GM20000 (cell line): ENCODE measurements at regions not wholly inside any gene's neighbourhood (a gene's known extent, or its start where the extent isn't known, plus 50 kb on each side); places are given as distances from the start of the nearest gene placed in this dataset.

Source experiments
- DNase-seq: peaks from one replicate; pipeline ENCODE4 v3.0.0; 2012; ENCODE audit warnings: low spot score
- CTCF ChIP-seq: IDR thresholded peaks from 2 replicates; pipeline ENCODE4 v1.5.1; 2012; ENCODE audit warnings: mild to moderate bottlenecking, control low read depth; ENCODE audit errors: extremely low read depth, missing control alignments

- no peak for DNase-seq
- TF ChIP-seq CTCF: no peak
Observed at GRCh38 chr1:175866776-175867175, 123.4 kb upstream of the TNR start.

GRCh38 chr1:175865041-175865766 is 121.8 kb upstream of the TNR start:
- no peak for DNase-seq
- no peak for TF ChIP-seq CTCF

- DNase-seq: no peak
- TF ChIP-seq CTCF: no peak
Observed at GRCh38 chr1:175864625-175865024, 121.2 kb upstream of the TNR start.

GRCh38 chr1:175864183-175864582 is 120.8 kb upstream of the TNR start:
- no peak for TF ChIP-seq CTCF

GRCh38 chr1:175863299-175864050 is 120.1 kb upstream of the TNR start:
- no peak for DNase-seq
- no peak for TF ChIP-seq CTCF

More at GRCh38 chr1:175864183-175864582, 120.8 kb upstream of the TNR start:
- DNase-seq: no peak

GRCh38 chr1:175862408-175862807 is 119.0 kb upstream of the TNR start:
- no peak for TF ChIP-seq CTCF
- no peak for DNase-seq

- DNase-seq: no peak
Observed at GRCh38 chr1:175861626-175862367, 118.4 kb upstream of the TNR start.

More at GRCh38 chr1:175861626-175862367, 118.4 kb upstream of the TNR start:
- TF ChIP-seq CTCF: no peak
